Body of pancreas (tissue), 4 donors: ENCODE measurements at regions not wholly inside any gene's neighbourhood (a gene's known extent, or its start where the extent isn't known, plus 50 kb on each side); places are given as distances from the start of the nearest gene placed in this dataset.

Experiments
- ATAC-seq: fragments of 150-250 bp; one replicate; pipeline ENCODE4 v1.9.1; 2016
- DNase-seq, 4 donors: peaks; one replicate each; pipeline ENCODE4 v3.0.0-alpha.2; 2019
- H3K27ac ChIP-seq, 4 donors: fragments of 200-600 bp; sonication (generic); 1 replicate in 3 of 4; 2 replicates in 1 of 4; pipeline versions ENCODE4 v1.5.1 to v1.6.1; 2016 to 2019; ENCODE audit warnings: mild to moderate bottlenecking in 1 of 4, mixed read lengths in 1 of 4, moderate library complexity in 1 of 4
- H3K27me3 ChIP-seq, 2 donors: fragments of 200-600 bp; sonication (generic); one replicate each; pipeline ENCODE4 v1.6.0; 2016; ENCODE audit warnings: mild to moderate bottlenecking in 1 of 2
- H3K36me3 ChIP-seq, 2 donors: fragments of 200-600 bp; sonication (generic); replicated peaks in 1 of 2; 2 replicates each; pipeline ENCODE4 v1.5.1; 2016; ENCODE audit warnings: low read depth in 2 of 2; ENCODE audit not compliant: insufficient read depth in 1 of 2
- H3K4me1 ChIP-seq: fragments of 200-600 bp; sonication (generic); one replicate; pipeline ENCODE4 v1.6.0; 2016
- H3K4me3 ChIP-seq, 2 donors: fragments of 200-600 bp; sonication (generic); 1 replicate in 1 of 2; 2 replicates in 1 of 2; pipeline ENCODE4 v1.5.1; 2016 to 2019
- H3K9me3 ChIP-seq, 3 donors: fragments of 200-600 bp; sonication (generic); 1 replicate in 2 of 3; 2 replicates in 1 of 3; pipeline ENCODE4 v1.5.1; 2016
- POLR2A ChIP-seq, 3 donors: fragments of 450-650 bp; IDR thresholded peaks; one replicate each; pipeline ENCODE4 v1.6.1; 2016; ENCODE audit warnings: antibody characterized with exemption in 3 of 3, mild to moderate bottlenecking in 2 of 3
- WGBS, 2 donors: methylation state at CpG; one replicate each; pipeline ENCODE4 v1.1.5; 2017; 5-methylcytosine and 5-hydroxymethylcytosine counted together
- intact Hi-C: fragments of 100-400 bp; cut with DNase I; formaldehyde crosslinking; loops from one replicate; pipeline ENCODE4 v1.15.1; 2023
- TF ChIP-seq, protein P1 (sequence below), 7 experiments: fragments of 450-650 bp in 4 of 7; fragments of 200-600 bp in 3 of 7; sonication (generic) in 3 of 7; IDR thresholded peaks; one replicate each; pipeline ENCODE4 v1.5.1; 2016 to 2019; ENCODE audit warnings: antibody characterized with exemption in 7 of 7

DNA sequence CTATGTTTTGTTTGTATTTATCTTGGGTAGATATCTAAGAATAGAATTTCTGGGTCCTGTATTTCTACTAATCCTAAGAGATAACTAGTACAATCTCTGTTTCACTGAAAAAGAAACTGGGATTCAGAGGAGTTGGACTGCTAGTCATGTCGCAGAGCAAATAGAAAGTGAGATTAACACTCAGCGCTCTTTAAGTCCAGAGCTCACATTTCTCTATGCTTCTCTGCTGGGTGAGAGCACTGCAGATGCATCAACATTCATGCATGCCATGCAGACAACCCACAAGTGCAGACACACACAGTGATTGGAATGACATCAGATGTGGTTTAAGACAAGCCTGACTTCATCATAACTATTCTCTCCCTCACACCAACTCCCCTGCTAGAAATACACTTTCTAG, 563.8 kb downstream of the TDRD15 start:
- DNase-seq (no peak), ATAC-seq (no peak)
- H3K9me3 ChIP-seq = no peaks in the 10 kb centered on the region
- H3K4me3 ChIP-seq = no peak overlapping the region
- no peak for TF ChIP-seq POLR2A (IDR thresholded peaks at IDR 0.05)
- TF ChIP-seq, protein P1, sequence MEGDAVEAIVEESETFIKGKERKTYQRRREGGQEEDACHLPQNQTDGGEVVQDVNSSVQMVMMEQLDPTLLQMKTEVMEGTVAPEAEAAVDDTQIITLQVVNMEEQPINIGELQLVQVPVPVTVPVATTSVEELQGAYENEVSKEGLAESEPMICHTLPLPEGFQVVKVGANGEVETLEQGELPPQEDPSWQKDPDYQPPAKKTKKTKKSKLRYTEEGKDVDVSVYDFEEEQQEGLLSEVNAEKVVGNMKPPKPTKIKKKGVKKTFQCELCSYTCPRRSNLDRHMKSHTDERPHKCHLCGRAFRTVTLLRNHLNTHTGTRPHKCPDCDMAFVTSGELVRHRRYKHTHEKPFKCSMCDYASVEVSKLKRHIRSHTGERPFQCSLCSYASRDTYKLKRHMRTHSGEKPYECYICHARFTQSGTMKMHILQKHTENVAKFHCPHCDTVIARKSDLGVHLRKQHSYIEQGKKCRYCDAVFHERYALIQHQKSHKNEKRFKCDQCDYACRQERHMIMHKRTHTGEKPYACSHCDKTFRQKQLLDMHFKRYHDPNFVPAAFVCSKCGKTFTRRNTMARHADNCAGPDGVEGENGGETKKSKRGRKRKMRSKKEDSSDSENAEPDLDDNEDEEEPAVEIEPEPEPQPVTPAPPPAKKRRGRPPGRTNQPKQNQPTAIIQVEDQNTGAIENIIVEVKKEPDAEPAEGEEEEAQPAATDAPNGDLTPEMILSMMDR (IDR thresholded peaks at IDR 0.05) = no peak
- intact Hi-C loops = no loop called here
- no peaks in the 10 kb centered on the region for H3K27me3 ChIP-seq
- H3K27ac ChIP-seq = no peak overlapping the region
- H3K36me3 ChIP-seq = no peaks in the 10 kb centered on the region
- no peaks in the 10 kb centered on the region for H3K4me1 ChIP-seq
- WGBS, 2 donors = 67 to 83% methylated on average over 2 of the region's 2 CpGs

DNA sequence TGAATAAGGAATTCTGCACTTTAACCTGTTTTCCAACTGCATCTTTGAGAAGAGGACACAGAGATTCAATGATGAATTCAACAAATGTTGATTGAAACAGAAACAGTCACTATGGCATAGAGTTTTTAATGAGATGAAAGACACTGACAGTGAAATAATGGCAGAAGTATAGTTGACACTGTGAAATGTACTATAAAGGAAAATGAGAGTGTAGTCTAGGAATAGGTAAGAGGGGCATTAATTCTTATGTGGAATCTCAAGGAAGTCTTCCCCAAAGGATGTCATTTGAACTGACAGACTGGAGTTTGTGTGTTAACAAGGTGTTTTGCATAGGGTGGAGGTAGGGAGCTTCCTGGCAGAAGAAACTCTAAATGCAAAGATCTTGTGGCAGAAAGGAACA, 566.2 kb downstream of the TDRD15 start:
- DNase-seq (no peak), ATAC-seq (no peak)
- TF ChIP-seq, protein P1 (IDR thresholded peaks at IDR 0.05) = no peak
- no peaks in the 10 kb centered on the region for H3K9me3 ChIP-seq
- no peaks in the 10 kb centered on the region for H3K27me3 ChIP-seq
- intact Hi-C loops = no loop called here
- H3K4me1 ChIP-seq = no peaks in the 10 kb centered on the region
- H3K27ac ChIP-seq = no peak overlapping the region
- H3K4me3 ChIP-seq = no peak overlapping the region
- H3K36me3 ChIP-seq = no peaks in the 10 kb centered on the region

DNA sequence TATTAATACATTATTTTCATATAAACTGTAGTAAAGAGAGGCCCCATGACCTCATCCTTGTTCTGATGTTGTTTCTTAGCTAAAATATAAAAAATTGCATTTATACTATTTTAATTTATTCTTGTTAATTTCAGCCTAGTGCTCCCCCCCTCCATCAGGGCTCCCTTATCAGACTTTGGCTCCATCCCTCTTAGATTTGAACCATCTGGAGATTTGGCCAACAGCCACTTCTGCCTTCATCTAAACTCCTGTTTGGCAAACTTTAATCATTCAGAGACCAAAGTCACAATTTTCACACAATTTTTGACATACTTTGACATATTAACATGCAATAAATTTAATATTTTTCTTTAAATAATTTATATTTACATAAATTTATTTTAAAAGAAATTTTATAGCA, 569.3 kb downstream of the TDRD15 start:
- Histone ChIP-seq H3K4me3 (no peak overlapping the region), H3K27me3 (no peaks in the 10 kb centered on the region), H3K36me3 (no peaks in the 10 kb centered on the region), H3K9me3 (no peaks in the 10 kb centered on the region), H3K4me1 (no peaks in the 10 kb centered on the region), H3K27ac (no peak overlapping the region)
- intact Hi-C loops = no loop called here
- ATAC-seq (no peak), DNase-seq (no peak)
- no peak for TF ChIP-seq POLR2A (IDR thresholded peaks at IDR 0.05)
- TF ChIP-seq, protein P1 (IDR thresholded peaks at IDR 0.05) = no peak

DNA sequence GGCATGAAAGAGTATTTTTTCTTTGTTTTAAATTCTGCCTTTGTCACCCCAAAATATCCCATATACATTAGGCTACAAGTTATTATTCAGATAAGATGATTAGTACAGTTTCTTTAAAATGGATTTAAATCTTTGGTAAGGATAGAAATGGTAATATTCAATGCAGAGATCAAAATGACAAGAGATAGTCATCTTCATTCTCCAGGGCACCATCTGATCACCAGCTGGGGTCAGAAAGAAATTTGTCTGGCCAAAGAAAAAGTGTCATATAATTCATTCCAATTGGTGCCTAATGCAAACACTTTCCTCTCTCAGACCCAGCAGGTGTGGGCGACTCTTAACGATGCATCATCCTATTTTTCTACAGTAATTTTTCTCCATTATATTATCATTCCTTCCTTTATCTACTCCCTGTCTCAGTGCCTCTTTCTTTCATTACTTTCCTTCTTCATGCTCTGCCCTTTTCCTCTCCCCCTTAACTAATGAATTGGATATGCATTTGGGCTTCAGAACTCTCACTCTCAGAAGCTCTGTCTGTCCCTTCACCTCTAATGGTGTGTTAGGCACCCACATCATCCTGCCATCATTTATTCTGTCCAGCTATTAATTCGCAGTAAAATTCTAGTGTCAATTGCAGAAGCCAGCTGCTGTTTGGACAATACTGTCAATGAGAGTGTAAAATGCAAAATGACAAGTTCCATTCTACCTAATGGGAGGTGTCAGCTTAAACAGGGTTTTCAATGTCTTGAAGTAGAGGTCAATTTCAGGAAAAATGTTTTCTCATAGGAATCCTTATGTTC, 570.5 kb downstream of the TDRD15 start:
- H3K27ac ChIP-seq = no peak overlapping the region
- intact Hi-C loops = no loop called here
- no peak for TF ChIP-seq POLR2A (IDR thresholded peaks at IDR 0.05)
- TF ChIP-seq, protein P1 (IDR thresholded peaks at IDR 0.05) = no peak
- no peak for DNase-seq
- H3K27me3 ChIP-seq = no peaks in the 10 kb centered on the region
- no peak for ATAC-seq
- no peaks in the 10 kb centered on the region for H3K36me3 ChIP-seq
- no peaks in the 10 kb centered on the region for H3K9me3 ChIP-seq
- 49 to 60% methylated on average over 3 of the region's 3 CpGs for WGBS, 2 donors
- no peak overlapping the region for H3K4me3 ChIP-seq
- no peaks in the 10 kb centered on the region for H3K4me1 ChIP-seq

DNA sequence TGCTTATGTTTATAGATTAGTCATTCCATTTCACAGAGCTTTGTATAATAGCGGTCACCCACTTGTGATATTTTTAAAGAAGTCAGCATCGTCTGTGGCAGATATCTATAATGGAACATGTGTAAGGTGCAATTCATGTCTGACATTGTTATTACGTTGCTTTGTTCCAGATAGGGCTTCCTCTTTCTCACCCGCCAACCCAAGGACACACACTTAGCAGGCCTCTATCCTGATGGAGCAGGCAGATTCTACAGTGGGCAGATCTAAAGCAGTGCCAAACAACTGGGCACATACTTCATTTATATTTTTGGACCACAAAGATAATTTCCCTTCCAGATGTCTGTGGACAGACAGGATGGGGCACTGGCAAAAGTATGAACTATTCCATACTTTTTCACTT, 573.1 kb downstream of the TDRD15 start:
- no peak for DNase-seq

More for the DNA sequence above, 573.1 kb downstream of the TDRD15 start:
- ATAC-seq = no peak
- 64 to 71% methylated on average over 4 of the region's 4 CpGs for WGBS, 2 donors
- no peaks in the 10 kb centered on the region for H3K9me3 ChIP-seq
- no peaks in the 10 kb centered on the region for H3K27me3 ChIP-seq
- intact Hi-C loops = no loop called here
- no peak overlapping the region for H3K27ac ChIP-seq
- H3K4me1 ChIP-seq = no peaks in the 10 kb centered on the region
- TF ChIP-seq POLR2A (IDR thresholded peaks at IDR 0.05) = no peak
- TF ChIP-seq, protein P1 (IDR thresholded peaks at IDR 0.05) = no peak
- no peak overlapping the region for H3K4me3 ChIP-seq
- H3K36me3 ChIP-seq = no peaks in the 10 kb centered on the region
